DND-41 (cell line): ENCODE measurements at regions not wholly inside any gene's neighbourhood (a gene's known extent, or its start where the extent isn't known, plus 50 kb on each side); places are given as distances from the start of the nearest gene placed in this dataset.

Experiments used
- ATAC-seq: fragments of 200-7000 bp; cut with Tn5 transposase; 3 replicates; pipeline ENCODE4 v1.9.1; 2021; ENCODE audit warnings: low read depth; ENCODE audit not compliant: insufficient read depth
- DNase-seq: peaks from one replicate; pipeline ENCODE4 v3.0.0-alpha.2; 2020
- H2AFZ ChIP-seq: 2 replicates; pipeline ENCODE4 v1.6.0; 2012; ENCODE audit warnings: low read depth, low read length
- H3K27ac ChIP-seq: 2 replicates; pipeline ENCODE4 v1.5.1; 2012; ENCODE audit warnings: low read length, inconsistent platforms
- H3K27me3 ChIP-seq: fragments of 200-600 bp; sonication (generic); 2 replicates; pipeline ENCODE4 v1.6.0; 2012; ENCODE audit warnings: low read length, mild to moderate bottlenecking, inconsistent platforms; ENCODE audit not compliant: insufficient read depth, poor library complexity
- H3K36me3 ChIP-seq: 2 replicates; pipeline ENCODE4 v1.5.1; 2012; ENCODE audit warnings: low read length, inconsistent platforms; ENCODE audit not compliant: insufficient read depth
- H3K4me1 ChIP-seq: 2 replicates; pipeline ENCODE4 v1.5.1; 2012; ENCODE audit warnings: mild to moderate bottlenecking, low read length; ENCODE audit not compliant: insufficient read depth
- H3K4me2 ChIP-seq: 2 replicates; pipeline ENCODE4 v1.6.0; 2012; ENCODE audit warnings: mild to moderate bottlenecking, moderate library complexity, low read length, inconsistent platforms; ENCODE audit not compliant: insufficient read depth
- H3K4me3 ChIP-seq, 2 experiments: fragments of 200-600 bp in 1 of 2; shearing (Covaris generic) in 1 of 2; 2 replicates each; pipeline ENCODE4 v1.5.1; 2012 to 2016; ENCODE audit warnings: inconsistent platforms in 2 of 2, low read length in 2 of 2, mild to moderate bottlenecking in 2 of 2, low read depth in 1 of 2, moderate library complexity in 1 of 2
- H3K79me2 ChIP-seq: 2 replicates; pipeline ENCODE4 v1.6.0; 2012; ENCODE audit warnings: low read length, inconsistent platforms; ENCODE audit not compliant: insufficient read depth
- H3K9ac ChIP-seq: 2 replicates; pipeline ENCODE4 v1.6.0; 2012; ENCODE audit warnings: low read depth, mild to moderate bottlenecking, inconsistent platforms, low read length, moderate library complexity
- H3K9me3 ChIP-seq: 2 replicates; pipeline ENCODE4 v1.5.1; 2012; ENCODE audit warnings: low read length, moderate library complexity, mild to moderate bottlenecking, inconsistent platforms; ENCODE audit not compliant: insufficient read depth, severe bottlenecking
- H4K20me1 ChIP-seq: 2 replicates; pipeline ENCODE4 v1.6.0; 2012; ENCODE audit warnings: low read length; ENCODE audit not compliant: insufficient read depth
- CTCF ChIP-seq: IDR thresholded peaks from 2 replicates; pipeline ENCODE4 v1.5.1; 2012; ENCODE audit warnings: borderline replicate concordance, low read length, moderate library complexity, mild to moderate bottlenecking; ENCODE audit not compliant: poor library complexity, severe bottlenecking; ENCODE audit errors: extremely low read depth
- EZH2 ChIP-seq: IDR thresholded peaks from 3 replicates; pipeline ENCODE4 v1.6.1; 2012; ENCODE audit warnings: borderline replicate concordance, low read depth, mild to moderate bottlenecking, moderate library complexity, low read length, inconsistent platforms; ENCODE audit not compliant: severe bottlenecking

DNA sequence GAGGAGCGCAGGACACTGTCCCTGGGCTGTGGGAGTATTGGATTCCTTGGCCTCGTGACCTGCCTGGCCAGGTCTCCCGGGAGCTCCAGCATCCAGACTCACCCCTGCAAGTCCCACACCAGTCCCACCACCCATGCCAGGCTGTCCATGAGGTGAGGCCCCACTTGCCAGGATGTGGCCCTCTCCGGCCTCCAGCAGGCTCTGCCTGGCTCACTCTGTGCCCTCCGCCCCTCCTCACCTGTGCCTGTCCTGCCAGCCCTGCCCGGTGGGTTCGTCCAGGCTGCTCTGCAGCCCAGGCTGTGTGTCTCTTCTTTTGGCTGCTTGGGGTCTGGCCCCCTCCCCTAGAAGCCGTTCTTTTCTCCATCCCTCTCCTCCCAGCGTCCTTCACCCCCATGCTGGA lies 436.8 kb upstream of the MYT1L start:
- Histone ChIP-seq H3K36me3 (no peaks in the 10 kb centered on the region), H3K27ac (no peak overlapping the region), H3K9ac (no peak overlapping the region), H3K4me3 (no peak overlapping the region), H2AFZ (no peak overlapping the region), H3K27me3 (no peaks in the 10 kb centered on the region), H3K4me2 (no peak overlapping the region), H4K20me1 (no peaks in the 10 kb centered on the region), H3K79me2 (no peaks in the 10 kb centered on the region), H3K9me3 (no peaks in the 10 kb centered on the region), H3K4me1 (no peaks in the 10 kb centered on the region)
- ATAC-seq: no peak
- TF ChIP-seq EZH2 (no peak), CTCF (no peak)
- no peak for DNase-seq

GRCh38 chr2:2765839-2766495 lies 434.9 kb upstream of the MYT1L start:
- no peaks in the 10 kb centered on the region for H3K27me3 ChIP-seq

GRCh38 chr2:2765176-2765800 lies 434.2 kb upstream of the MYT1L start:
- H3K4me2 ChIP-seq: no peak overlapping the region
- no peak overlapping the region for H3K4me3 ChIP-seq
- H3K9me3 ChIP-seq: peaks cover 4% of the 10 kb centered on the region
- ATAC-seq: no peak
- no peak overlapping the region for H2AFZ ChIP-seq
- no peaks in the 10 kb centered on the region for H4K20me1 ChIP-seq
- H3K36me3 ChIP-seq: no peaks in the 10 kb centered on the region
- TF ChIP-seq CTCF: no peak
- no peak for TF ChIP-seq EZH2
- no peaks in the 10 kb centered on the region for H3K4me1 ChIP-seq
- no peak overlapping the region for H3K27ac ChIP-seq
- H3K79me2 ChIP-seq: no peaks in the 10 kb centered on the region
- no peak overlapping the region for H3K9ac ChIP-seq
- no peak for DNase-seq
- no peaks in the 10 kb centered on the region for H3K27me3 ChIP-seq

More at GRCh38 chr2:2765839-2766495, 434.9 kb upstream of the MYT1L start:
- DNase-seq (no peak), ATAC-seq (no peak)
- H3K4me3 ChIP-seq: no peak overlapping the region
- no peaks in the 10 kb centered on the region for H3K36me3 ChIP-seq
- no peak overlapping the region for H3K9ac ChIP-seq
- H3K4me1 ChIP-seq: no peaks in the 10 kb centered on the region
- no peaks in the 10 kb centered on the region for H3K9me3 ChIP-seq
- no peaks in the 10 kb centered on the region for H3K79me2 ChIP-seq
- no peaks in the 10 kb centered on the region for H4K20me1 ChIP-seq
- H3K4me2 ChIP-seq: no peak overlapping the region
- H2AFZ ChIP-seq: no peak overlapping the region
- H3K27ac ChIP-seq: no peak overlapping the region
- TF ChIP-seq CTCF (no peak), EZH2 (no peak)
